GM12874 (cell line): ENCODE measurements at regions not wholly inside any gene's neighbourhood (a gene's known extent, or its start where the extent isn't known, plus 50 kb on each side); places are given as distances from the start of the nearest gene placed in this dataset.

Experiments used
- TF ChIP-seq, protein P1 (sequence below): IDR thresholded peaks from 2 replicates; pipeline ENCODE4 v1.5.1; 2011; ENCODE audit warnings: low read depth, mild to moderate bottlenecking, control low read depth, low read length, moderate library complexity; ENCODE audit not compliant: insufficient read depth

DNA sequence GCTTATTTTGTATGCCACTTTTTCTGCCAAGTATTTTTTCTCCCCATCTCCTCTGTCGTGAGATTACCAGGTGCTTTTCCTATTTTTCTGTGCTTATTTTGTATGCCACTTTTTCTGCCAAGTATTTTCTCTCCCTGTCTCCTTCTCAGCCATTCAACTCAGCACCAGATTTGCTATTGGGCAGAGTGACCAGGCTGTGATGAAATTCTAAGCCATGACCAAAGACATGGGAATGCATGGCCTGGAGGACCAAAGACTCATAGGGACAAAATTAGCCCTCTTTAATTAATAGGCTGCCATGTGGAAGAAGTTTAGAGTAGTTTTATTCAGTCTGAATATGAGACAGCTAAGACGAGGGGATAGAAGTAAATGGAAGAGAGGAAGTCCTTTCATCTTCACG is 257.4 kb downstream of the SQOR start:
- TF ChIP-seq, protein P1, sequence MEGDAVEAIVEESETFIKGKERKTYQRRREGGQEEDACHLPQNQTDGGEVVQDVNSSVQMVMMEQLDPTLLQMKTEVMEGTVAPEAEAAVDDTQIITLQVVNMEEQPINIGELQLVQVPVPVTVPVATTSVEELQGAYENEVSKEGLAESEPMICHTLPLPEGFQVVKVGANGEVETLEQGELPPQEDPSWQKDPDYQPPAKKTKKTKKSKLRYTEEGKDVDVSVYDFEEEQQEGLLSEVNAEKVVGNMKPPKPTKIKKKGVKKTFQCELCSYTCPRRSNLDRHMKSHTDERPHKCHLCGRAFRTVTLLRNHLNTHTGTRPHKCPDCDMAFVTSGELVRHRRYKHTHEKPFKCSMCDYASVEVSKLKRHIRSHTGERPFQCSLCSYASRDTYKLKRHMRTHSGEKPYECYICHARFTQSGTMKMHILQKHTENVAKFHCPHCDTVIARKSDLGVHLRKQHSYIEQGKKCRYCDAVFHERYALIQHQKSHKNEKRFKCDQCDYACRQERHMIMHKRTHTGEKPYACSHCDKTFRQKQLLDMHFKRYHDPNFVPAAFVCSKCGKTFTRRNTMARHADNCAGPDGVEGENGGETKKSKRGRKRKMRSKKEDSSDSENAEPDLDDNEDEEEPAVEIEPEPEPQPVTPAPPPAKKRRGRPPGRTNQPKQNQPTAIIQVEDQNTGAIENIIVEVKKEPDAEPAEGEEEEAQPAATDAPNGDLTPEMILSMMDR, result no peak

DNA sequence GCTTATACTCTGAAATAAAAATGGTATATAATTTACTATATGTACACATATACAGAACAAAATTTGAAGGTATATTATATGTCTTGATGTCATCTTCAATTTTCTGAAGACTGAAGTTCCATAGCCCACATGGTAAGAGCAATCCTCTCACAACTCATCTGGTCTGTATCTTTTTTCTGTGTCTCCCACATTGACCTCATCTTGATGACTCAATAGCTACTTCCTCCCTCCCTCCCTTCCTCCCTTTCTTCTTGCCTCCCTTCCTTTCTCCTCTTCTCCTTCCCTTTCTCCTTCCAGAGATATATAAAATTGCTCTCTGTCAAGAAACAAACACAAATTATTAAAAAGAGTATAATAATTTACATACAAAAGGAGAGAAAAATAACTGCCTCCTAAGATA is 268.5 kb downstream of the SQOR start:
- TF ChIP-seq, protein P1, result no peak

DNA sequence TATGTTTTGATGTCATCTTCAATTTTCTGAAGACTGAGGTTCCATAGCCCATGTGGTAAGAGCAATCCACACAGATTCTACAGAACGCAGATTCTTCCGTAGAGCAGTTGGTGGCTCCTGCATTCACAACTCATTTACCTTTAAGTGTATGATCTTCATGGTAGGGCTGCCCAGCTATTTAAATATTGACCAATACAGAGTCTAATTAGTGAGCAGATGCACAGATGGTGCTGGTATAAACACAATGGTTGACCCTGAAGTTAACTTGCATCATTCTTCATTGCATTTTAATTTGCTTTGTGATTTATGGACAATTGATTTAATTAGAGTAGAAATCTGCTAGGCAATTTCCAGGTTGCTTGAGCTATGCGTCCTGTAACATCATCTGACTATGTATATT is 269.2 kb downstream of the SQOR start:
- TF ChIP-seq, protein P1, result no peak

DNA sequence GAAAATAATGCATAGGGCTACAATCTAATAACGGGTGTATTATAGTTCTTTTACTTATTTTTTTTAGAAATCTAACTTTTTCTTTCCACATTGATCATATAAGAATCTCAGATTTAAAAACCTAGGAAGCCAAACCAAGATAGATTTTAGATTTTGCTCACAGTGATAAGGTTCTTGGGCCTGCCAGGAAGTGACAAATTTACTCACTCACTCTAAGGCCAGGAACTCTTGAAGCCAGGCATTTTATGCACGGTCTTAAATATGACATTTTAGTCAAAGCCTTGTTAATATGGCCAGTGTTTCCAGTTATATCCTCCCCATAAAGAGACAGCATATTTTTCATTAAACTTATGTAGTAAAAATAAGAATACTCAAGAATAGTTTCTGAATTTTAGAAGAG is 271.4 kb downstream of the SQOR start:
- TF ChIP-seq, protein P1, result no peak

DNA sequence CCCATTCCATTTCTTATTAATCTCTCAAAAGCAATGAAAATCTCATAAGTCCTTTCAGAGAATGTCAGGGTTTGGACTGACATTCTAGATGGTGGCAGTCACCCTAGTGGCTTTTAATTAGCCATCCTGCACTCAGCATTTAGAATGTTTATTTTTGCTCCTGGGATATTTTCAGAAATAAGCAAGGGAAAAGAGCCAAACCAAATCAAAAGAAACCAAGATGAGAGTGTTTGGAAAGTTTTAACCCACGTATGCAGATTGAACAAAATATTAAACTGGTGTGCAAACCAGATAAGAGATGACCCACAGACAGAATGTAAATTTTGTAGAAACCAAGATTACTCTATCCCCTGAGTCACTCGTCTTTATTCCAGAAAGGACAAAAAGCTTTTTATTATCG is 275.8 kb downstream of the SQOR start:
- TF ChIP-seq, protein P1, result no peak

DNA sequence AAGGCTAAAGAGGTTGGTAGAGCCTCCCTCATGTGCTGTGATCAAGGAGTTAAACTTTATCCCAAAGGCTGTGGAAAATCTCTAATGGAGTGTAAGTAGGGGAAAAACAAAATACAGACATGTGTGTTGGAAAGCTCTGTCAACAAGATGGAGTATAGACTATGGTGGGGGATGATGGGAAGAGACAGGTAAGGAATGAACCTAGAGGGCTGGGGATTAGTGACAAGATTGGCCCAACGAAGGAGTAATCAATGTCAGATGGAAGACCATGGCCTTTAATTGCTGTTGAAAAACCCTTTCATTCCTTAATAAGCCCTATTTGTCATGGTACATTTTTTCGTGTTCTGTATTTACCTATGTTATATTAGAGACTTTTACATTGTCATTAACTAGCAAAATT is 278.6 kb downstream of the SQOR start:
- TF ChIP-seq, protein P1, result no peak

DNA sequence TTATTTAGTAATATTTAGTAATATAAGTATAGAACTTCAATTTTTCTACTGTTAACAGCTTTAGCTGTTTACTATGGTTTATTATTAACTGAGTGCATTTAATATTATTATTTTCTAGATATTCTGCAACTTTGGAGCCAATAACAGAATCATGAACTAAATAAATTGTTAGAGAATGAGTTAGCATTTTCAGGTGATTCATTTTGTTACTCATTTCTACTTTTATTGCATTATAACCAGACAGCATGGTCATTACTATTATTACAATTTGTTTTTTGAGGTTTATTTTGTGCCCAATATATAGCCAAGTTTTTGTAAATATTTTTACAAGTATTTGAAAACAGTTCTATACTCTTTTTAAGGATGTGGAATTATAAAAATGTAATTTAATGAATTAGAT is 279.6 kb downstream of the SQOR start:
- TF ChIP-seq, protein P1, result no peak

DNA sequence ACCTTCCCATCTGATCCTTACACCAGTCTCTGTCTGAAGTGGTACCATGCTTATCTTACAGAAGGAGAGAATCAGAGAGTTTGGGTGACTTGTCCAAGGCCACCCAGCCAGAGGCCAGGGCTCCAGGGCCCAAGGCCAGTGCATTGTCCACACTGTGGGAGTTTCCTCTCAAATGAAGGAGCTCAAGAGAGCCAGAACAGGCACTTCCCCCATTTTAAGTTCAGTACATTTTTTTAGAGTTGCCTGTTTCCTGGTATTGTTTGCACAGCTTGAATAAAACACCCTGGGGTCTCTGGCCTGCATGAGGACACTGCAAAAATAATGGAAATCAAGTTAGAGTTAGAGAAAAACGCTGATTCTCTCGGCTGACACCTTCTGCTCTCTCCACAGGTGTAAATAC is 284.0 kb downstream of the SQOR start:
- TF ChIP-seq, protein P1, result no peak
